Stimulated activated CD4-positive, alpha-beta T cell treated with anti-CD3 and anti-CD28 coated beads, Interleukin-4, amount 100 ng/mL, for 48 hours (primary cell): ENCODE measurements at regions not wholly inside any gene's neighbourhood (a gene's known extent, or its start where the extent isn't known, plus 50 kb on each side); places are given as distances from the start of the nearest gene placed in this dataset.
A peak's percentile ranks its signal among the peaks of the same experiment; 100 is the strongest.
"Not testable (repeated sequence)": the region's sequence is repeated elsewhere in the genome, so short reads cannot be mapped to it uniquely, and the experiment has no call there.

Experiments
- DNase-seq, 2 donors: peaks; one replicate each; pipeline ENCODE4 v3.0.0-alpha.2; 2020; ENCODE audit warnings: low read depth in 2 of 2

DNA sequence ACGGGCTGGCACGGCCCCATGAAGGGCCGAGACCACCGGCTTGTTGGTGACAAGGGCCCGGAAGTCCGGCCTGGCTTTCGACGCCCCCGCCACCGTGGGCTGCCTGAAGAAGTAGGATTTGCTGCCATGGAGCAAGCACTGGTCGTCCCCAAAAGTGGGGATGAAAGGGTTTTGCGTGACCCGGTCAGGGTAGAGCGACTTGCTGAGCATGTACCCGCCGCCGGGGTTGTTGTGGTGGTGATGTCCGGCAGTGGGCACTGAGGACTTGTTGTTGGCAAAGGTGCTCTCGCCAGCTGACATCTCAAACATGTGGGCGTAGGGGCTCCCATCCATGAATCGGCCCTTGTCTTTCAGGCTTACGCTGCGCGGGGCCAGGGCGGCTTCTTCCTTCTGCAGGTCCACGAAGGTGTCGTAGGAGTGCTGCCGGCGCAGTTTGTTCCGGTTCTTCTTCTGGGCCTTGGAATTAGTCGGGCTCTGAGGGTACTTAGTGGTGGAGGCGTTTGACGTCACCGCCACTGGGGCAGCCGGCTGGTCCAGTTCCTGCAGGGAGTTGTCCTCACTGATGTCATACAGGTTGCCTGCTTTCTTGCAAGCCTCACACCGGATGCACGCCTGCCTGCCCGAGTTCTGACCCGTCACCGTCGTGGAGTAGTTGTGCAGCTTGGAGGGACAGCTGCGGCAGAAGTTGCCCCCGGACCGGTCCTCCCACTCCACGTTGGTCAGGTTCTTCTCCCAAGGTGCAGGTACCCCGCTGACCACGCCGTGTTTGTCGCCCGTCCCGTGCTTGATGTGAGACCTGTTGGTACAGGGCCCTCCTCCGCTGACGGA is 366.6 kb downstream of the EMP1 start:
- no peak for DNase-seq

DNA sequence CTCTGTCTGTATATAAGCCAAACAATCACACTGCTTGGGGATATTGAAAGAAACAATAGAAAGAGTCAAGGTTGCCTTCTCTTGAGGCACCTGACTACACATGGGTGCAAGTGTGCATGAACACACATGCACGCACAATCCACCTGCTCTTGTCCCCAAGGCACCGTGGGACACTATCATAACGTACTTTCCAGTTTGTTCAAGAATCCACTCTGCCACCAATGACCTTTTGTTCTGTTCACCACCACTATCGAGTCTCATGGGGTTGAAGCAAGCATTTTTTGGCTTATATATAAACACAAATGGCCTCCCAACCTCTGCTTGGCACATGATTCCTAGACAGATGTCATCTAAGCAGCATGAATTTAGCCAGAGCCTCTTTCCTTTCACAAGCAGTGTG is 365.4 kb downstream of the EMP1 start:
- DNase-seq = no peak

DNA sequence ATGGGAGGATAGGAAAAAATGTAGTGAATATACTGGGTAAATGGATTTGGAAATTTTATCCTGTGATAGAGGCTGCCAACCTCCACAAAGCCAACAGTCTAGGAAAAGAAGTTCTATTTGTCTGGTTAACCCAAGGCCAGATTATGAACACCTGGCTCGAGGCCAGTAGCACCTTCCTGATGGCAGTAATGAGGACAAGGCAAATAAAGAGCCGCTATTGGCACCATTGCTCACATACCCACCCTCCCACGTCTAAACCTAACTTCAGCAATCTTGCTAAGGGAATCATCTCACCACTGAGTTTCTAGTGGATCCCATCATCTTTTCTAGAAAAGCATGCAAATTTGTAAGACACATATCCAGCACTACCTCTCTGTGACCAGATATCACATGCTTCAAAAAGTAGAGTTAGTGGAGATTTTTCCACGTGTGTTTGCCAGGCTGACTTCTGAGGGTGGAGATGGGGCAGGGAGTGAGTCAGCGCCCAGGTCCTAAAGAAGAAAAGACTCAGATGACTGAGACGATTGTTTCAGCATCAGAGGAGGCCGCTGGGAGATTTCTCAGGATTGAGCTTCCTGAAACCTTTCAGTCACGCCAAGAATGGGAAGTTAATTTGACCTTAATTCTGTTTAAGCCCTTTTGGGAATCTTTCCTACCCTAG is 362.9 kb downstream of the EMP1 start:
- no peak for DNase-seq

DNA sequence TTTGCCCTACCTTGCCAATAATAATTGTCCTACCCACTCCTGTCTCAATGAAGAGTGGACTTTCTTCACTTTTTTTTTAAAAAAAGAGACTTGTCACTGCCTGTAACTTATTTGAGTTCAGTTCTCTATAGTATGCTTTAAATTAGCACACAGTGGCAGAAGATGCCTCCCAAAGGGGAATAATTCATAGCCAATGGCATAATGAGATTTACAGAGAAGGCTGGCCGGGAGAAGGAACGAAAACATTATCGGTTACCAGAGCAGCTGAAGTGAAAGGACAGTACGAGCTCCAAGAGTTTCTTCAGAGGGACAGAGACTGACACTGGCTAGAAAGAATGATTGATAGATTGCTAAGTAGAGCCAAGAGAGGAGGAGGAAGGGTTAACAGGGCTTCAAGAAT is 356.3 kb downstream of the EMP1 start:
- no peak for DNase-seq

DNA sequence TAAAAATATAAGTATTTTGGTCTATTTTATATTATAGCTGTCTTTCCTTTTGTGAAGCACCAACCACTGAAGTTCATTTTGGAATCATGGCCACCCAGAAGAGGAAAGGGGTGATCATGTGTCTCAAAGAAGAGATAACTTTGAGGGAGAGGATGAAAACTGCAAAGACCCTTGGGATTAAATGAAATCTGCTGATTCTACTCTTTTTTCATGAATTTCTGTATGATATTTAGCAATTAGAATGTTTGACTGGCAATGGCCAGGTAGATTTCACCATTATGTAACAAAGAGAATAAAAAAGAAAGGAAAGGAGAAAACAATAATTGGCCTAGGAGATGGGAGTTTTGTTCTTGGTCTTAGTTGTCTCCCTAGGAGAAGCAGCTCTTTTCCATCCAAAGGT is 350.8 kb downstream of the EMP1 start:
- no peak for DNase-seq

DNA sequence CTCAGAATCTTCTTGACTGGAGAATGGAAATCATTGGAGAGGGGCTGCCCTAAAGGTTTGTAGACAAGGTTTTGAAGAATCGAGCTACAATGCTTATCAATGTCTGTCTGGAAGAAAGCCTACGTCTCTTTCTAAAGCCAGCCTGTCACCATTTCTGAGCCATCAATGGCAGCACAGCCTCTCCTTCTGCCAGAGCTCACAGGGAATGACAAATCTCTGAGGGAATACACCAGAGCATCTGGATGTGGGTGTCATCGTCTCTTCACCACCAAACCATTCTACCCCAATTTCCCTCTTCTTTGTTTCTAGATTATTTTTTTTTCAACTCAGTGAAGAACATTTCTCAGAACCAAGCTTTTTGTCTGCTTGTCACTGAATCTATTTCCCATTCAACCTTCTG is 349.7 kb downstream of the EMP1 start:
- DNase-seq = no peak

DNA sequence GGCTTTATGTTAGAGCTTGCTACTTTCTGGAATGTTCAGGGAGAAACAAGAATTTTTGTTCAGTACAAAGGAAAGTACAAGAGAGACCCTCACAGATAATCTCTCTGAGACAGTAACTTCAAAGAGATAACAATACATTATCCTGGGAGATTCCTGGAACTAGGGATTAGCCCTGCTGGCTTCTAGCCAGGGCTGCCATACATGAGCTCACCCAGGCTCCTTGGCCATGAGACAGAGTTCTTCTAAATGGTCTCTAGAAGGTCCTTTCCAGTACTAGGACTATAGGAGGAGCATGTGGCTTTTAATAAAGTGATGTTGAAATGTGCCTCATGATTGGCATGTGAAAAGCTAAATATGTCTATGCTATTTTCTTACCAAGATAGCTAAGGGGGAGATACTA is 342.5 kb downstream of the EMP1 start:
- DNase-seq = no peak

DNA sequence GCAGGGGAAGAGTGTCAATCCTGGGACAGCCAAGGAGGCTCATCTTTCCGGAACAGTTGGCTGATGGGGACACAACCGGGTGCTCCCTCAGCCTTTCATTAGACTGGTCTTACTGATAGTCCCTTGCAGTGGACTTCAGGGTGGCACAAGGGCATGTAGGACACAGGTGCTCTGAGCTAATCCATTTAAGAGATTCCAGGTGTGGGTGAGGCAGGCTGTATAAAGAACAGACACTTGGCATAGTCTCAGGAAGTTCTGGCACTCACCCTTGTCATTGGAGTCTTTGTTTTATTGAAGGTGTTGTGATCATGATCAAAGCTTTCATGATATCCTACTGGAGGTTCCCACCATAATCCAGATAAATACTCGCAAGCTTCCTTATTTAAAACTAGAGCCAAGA is 341.6 kb downstream of the EMP1 start:
- DNase-seq = no peak

DNA sequence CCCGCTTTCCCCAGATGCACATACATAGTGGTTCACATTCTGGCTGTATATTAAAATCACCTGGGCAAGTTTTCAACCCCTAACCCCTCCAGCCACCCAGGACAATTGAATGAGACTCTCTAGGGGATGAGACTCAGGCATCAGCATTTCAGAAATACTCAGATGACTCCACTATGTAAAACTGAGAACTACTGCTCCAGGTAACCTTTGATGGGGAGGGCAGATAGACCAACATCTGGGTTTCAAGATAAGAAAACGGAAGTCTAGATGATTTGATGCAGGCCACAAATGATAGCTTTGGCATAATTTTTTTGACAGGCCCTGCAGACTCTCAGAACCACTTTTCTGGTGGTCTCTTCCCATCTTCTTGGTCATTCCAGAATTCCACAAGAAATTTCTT is 341.1 kb downstream of the EMP1 start:
- DNase-seq = no peak

DNA sequence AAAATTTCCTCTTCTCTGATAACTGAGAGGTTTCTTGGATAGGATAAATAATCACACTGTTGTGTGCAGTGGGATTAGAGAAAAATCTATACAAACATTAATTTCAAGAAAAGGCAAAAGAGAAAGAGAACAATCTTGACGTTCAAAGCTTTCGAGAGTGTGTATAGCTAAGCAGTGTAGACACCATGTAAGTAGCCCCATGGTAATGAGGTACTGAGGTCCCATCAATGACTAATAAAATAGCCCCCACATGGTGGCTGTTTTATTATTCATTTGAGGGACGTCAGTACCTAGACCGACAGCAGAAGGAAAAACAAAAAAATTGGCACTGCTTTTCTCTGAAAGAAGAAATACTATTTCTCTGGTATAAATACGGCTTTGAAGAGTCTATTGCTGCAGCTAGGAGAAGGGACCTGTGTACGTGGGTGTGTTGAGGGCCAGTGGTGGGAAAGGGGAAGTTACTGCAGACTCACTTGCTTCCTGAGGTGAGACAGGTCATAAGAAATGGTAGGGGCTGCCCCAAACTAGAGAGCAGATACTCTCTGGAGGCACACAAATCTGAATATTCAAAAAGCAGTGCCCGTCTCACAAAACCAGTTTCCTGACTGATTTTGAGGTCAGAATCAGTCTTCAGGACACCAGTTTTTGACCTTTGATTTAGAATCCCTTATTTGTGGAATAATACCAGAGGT is 339.8 kb downstream of the EMP1 start:
- no peak for DNase-seq

DNA sequence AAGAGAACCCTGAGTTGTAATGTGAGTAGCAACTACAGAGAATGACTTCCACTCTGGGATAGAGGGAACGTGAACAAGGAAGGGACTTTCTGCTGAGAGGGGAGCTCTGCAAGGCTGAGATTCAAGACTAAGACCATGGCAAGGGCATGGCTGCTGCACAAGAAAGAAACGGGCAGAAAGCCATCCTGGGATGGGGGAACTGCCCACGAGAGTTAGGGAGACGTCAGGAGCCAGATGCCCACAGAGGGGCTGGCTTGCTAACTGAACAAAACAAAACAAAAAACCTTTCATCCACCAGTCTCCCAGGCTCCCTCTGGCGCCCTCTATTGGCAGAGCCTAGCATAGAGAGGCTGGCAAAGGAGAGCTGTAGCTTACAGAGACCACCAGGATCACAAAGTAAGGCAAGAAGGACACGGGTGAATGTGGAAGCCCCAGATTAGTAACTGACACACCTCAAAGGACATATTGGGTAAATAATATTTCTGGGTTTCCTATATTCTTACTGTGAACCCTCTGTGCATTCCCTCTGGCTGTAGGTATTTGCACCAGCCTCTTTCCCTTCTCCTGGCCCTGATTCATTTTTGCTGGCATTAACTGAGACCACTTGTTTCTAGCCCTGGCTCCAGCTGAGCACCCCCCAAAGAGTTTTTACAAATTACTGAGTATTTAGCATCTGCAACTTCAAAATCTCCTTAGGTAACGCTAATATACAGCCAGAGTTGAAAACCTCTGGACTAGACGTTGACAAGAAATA is 338.3 kb downstream of the EMP1 start:
- DNase-seq = peak; percentile 26 to 60

DNA sequence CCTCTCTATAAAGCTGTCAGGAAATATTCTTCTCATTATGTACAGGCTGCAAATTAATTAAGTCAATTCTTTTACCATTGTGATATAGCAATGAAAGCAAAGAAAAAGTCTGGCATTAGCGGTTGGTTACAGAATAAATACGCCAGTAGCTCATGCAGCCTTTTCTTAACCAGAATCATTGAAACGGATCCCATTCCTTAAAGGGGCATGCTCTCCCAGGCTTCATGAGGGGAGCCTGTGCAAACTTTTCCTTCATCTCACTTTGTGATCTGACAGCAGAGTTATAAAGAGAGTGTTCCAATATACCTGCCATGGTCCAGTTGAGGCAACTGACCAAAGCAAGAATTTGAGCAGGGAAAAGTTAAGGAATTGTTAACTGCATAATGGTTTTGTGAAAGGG is 337.7 kb downstream of the EMP1 start:
- no peak for DNase-seq

DNA sequence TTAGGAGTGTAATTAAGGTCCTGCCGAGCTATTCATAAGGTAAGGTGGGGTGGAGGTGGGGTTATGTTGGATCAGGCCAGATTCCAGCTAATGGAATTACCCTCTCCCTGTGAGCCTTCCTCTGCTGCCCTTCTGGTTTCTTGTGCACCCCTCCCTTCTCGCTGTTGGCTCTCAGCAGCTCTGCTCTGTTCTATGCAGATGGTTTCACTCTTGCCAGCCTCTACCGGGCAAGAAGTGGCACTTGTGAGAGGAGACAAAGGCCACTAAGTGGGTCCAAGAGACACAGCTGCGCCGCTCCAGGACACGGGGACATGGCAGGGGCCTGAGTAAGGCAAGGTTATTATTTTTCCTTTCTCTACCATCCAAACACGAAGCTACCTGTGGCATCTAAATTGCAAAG is 334.4 kb downstream of the EMP1 start:
- no peak for DNase-seq

DNA sequence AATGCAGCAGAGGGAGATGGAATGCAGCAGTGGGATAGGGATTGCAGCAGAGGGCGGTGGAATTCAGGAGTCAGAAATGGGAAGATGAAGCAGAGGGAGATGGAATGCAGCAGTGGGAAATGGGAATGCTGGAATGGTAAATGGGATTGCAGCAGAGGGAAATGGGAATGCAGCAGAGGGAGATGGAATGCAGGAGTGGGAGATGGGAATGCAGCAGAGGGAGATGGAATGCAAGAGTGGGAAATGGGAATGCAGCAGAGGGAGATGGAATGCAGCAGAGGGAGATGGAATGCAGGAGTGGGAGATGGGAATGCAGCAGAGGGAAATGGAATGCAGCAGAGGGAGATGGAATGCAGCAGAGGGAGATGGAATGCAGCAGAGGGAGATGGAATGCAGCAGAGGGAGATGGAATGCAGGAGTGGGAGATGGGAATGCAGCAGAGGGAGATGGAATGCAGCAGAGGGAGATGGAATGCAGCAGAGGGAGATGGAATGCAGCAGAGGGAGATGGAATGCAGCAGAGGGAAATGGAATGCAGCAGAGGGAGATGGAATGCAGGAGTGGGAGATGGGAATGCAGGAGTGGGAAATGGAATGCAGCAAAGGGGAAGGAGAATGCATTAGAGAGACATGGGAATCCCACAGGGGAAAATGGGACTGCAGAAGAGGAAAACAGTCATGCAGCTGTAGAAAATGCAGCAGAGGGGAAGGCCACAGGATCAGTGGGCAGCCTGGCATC is 329.8 kb downstream of the EMP1 start:
- DNase-seq = not testable (repeated sequence)

DNA sequence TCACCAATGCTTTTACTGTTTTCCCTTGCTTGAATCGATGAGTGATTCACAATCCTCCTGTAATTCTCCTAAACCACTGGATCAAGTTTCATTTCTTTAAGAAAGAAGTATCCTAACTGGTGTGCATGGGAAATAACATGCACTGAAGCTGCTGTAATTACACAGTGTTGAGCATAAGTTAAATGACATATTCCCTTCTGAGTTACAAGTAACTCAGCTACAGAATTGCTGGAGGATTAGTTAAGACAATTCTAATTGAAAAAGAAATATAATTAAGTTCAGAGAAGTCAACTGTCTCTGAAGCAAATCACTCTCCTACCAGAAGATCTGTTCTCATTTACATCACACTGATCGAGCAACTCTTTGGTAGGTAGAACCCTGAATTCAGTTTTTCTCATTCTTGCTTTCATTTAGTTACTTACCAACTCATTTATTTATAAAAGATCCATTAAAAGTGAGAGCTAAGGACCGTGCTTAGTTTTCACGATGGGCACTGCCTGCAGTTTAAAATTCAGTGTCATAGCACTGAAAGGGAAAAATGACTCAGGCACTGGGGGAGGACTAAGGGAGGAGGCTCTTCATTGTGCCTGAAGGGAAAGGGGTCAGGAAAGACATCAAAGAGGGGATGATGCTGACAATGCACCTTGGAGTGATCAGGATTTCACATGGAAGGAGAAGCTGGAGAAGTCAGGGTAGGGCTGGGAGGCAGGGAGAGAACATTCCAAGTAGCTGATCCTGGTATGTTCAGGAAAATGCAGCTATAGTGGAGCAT is 327.2 kb downstream of the EMP1 start:
- DNase-seq = no peak

DNA sequence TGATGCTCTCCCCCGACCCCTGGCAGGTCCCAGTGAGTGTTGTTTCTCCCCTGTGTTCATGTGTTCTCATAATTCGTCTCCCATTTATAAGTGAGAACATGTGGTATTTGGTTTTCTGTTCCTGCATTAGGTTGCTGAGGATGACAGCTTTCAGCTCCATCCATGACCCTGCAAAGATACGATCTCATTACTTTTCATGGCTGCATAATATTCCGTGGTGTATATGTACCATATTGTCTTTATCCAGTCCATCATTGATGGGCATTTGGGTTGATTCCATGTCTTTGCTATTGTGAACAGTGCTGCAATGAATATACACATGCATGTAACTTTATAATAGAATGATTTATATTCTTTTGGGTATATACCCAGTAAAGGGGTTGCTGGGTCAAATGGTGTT is 321.5 kb downstream of the EMP1 start:
- DNase-seq = not testable (repeated sequence)

DNA sequence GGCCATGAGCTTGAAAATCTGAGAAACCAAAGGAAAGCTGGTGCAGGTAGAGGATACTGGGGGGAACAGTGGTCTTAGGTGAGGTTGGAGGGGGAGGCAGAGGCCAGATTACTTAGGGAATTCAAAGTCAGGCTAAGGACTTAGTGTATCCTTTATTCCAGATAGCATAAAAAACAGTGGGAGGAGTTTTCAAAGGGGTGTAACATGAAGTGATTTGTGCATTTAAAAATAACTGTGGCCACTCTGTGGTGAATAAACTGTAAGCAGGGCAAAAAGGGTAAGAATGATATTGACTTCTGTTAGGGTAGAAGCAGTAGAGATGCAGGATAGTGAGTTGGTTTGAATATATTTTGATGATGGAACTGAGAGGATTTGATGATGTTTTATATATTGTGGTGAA is 313.2 kb downstream of the EMP1 start:
- no peak for DNase-seq

DNA sequence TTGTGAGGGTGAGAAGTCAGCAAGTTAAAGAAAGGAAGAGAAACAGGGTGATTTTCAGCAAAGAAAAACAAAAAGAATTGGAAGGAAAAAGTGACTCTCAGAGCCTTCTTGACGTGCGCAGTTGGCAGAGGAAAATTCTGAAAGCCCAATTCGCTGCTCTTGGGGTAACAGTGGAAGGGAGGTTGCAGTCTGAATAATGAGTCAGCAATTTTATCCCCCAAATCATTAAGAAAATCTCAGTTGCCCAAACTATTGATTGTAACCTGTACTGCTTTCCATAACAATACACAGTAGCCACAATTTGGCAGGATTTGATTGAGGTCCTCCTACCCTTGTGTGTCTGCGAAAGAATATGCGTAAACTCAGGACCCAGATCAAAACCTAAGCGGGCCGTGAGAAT is 309.1 kb downstream of the EMP1 start:
- no peak for DNase-seq

DNA sequence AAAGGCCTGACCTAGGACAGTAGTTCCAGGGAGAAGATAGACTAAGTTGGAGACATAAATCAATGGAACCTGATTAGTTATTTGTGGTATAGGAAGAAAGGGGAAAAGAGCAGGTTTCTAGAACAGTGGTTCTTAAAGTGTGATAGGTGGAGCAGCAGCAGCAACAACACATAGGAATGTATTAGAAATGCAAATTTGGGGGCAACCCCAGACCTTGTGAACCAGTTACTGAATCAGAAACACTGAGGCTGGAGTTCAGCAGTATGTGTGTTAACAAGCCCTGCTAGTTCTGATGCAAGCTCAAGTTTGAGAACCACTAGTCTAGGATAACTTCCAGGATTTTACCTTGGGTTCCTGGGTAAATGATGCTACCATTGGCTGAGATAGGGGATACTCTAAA is 308.7 kb downstream of the EMP1 start:
- no peak for DNase-seq

DNA sequence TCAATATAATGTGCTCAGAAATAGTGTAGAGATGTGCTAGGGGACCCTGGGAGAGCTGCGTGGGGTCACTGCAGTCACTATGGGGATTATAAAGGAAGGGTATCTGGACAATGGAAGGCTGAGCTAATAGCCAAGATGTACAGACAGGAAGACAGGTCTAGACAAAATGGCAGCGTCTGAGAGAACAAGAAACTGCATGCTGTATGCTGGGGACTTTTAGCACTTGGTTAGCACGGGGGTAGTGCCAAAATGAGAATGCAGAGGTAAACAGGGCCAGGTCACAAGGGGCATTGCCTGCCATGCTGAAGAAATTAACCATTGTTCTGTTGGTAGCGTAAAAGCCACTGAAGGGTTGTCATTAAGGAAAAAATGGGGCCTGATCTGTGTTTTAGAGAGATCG is 308.2 kb downstream of the EMP1 start:
- no peak for DNase-seq

DNA sequence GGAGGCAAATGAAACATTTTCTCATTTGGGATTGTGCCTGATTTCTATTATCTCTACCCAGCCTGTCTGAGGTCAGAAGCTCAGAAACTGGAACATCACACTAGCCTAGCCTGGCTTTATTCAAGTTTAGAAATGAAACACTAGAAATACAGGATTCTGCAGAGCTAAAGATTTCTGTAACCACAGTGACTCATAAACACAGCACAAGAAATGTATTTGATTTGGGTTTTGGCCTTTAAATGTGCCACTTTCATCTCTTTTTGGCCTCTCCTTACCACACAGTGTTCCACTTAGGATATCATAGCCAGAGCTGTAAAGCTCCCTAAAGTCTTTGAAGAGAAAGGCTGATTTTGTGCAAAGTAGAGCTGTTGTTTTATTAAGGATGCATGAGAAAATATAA is 307.5 kb downstream of the EMP1 start:
- no peak for DNase-seq
